ENCODE measurements at regions not wholly inside any gene's neighbourhood (a gene's known extent, or its start where the extent isn't known, plus 50 kb on each side); places are given as distances from the start of the nearest gene placed in this dataset.
A peak's percentile ranks its signal among the peaks of the same experiment; 100 is the strongest.

- DNase-seq = no peak
Observed at GRCh38 chr15:38648121-38648843, 83.7 kb upstream of the RASGRP1 start.

DNA sequence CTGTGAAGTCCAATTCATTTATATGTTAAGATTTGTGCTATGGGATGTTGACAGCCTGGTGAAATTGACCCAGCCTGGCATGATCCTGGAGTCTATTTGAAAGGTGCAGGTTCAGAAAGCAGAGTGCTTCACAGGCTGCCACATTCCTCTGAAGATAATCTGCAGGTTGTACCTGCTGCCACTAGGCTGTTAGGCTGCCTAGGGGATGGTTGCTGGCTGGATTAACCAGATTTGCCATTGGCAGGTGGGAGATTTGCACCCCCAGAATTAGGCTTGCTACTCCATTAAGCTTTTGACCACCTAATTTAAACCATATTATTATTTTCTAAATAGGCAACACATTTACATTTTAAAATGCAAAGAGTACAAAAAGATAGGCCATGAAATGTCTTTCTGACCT, 85.8 kb upstream of the RASGRP1 start:
- DNase-seq = no peak

GRCh38 chr15:38650936-38651327, 86.3 kb upstream of the RASGRP1 start:
- no peak for DNase-seq

DNA sequence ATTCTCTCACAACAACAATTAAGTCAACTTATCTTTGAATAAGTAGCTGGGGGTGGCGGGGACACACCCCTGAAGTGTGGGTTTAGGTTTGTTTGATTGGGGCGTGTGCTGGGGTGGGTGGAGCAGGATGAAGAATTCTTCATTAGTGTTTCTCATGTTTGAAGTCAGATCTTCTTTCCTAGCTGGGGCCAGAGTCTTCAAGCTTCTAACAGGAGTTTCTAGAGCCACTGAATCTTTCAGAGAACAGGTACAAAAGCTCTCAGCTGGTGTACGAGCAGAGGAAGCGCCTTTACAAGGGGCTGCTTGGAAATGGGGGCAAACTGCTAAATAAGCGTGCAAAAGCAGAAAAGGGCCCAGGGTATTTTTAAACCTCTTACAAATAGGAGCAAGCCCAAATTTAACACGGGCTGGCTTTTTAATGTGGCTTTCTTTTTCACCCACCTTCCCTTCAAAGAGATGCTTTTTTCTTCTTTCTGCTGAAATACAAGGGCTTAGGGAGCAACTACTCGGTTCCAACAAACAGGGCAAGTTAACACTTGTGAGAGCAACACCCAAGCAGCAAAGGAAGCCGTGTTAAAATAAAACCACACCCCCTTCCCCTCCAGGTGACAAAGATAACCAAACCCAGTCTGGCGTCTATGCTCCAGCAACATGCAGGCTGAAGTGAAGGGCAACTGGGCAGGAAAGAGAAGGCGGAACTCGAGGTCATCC, 86.9 kb upstream of the RASGRP1 start:
- DNase-seq = no peak

DNA sequence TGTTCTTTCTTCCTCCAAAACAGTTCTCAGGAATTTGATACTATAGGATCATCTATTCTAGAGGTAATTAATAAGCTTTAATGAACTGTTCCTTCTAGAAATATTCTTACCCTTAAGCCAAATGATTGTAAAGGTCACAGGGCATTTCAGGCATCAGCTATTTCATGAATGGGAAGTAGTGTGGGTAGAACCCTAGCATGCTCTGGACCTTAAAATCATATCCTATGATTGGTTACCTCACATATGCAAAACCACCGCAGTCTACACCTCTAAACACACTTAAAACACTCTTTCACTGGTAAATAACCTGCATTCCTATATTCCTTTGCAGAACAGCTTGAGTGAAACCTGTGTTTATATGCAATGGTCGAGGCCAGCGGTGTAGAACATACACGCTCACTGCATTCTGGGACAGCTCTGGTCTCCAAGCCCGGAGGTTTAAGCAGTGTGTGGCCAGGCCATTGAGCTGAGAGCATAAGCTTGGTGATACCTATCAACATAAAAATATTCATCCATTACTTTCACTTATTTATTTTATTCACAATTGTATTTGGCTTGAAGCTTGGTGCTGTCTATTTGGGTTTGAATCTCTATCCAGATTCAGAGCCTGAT, 87.7 kb upstream of the RASGRP1 start:
- no peak for DNase-seq

DNA sequence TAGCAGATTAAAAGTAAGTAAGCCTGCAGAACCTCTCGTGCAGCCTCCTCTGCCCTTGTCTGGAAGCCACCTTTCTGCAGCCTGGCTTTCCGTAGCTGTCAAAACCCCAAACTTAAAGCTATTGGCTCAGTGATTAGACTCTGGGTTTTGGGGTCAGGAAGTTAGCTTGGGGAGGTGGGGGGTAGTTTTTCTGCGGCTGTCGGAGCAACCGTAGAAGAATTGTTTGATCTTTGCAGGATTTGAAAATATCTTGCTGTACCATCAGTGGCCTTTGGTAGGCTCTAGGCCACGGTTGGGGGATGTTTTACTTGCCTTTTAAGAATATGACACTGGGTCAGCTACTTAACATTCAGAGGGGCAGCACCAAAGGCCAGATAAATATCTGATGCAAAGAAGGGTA, 88.4 kb upstream of the RASGRP1 start:
- DNase-seq = no peak

DNA sequence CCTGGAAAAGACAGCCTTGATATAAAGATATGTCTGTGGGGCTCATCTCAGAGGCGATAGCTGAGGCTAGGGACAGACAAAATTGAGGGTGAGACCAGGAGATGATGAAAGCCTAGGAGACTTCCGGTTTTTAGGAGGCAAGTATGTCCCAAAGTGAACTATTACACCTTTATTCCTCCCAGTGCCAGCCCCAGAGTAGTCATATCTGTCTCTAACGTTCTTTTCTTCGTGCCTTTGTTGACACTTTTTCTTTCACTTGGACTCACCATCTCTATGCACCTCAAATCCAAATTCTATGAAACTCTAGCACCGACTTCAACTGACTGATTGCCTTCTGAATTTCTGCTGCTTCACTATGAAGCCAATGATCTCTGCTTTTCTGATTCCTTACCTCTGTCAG, 93.8 kb upstream of the RASGRP1 start:
- DNase-seq = no peak

DNA sequence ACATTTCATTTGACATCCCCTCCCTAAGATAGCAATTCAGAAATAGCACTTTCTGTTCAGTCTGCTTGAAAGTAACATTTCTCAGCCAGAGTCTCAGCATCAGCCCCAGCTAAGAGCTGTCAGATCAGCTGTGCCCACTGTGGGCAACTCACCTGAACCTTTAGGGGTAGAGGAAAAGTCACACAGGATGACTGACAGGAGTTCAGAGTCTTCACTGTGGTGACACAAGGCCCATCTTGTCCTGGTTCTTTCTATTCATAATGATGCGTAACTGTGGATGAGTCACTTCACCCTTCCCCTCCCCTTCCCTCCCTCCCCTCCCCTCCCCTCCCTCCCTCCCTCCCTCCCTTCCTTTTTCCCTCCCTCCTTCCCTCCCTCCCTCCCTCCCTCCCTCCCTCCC, 96.1 kb upstream of the RASGRP1 start:
- no peak for DNase-seq

GRCh38 chr15:38662033-38662802, 97.6 kb upstream of the RASGRP1 start:
- no peak for DNase-seq

DNA sequence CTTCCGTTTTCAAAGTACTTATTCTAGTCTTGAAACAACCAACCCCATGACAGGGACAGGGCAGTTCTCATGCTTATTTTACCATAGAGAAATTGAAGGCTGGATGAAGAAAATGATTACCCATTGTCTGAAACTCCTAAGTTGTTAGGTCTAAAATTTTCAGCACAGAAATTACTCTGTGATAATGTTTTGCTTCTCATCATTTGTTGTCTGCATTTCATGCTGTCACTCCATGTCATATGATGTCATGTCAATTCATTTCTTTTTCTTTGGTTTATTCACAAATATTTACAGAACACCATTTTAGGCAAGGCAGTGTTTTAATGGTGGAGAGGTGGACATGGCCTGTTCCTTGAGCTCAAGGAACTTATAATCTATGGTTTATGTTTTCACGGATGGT, 98.2 kb upstream of the RASGRP1 start:
- DNase-seq = no peak

DNA sequence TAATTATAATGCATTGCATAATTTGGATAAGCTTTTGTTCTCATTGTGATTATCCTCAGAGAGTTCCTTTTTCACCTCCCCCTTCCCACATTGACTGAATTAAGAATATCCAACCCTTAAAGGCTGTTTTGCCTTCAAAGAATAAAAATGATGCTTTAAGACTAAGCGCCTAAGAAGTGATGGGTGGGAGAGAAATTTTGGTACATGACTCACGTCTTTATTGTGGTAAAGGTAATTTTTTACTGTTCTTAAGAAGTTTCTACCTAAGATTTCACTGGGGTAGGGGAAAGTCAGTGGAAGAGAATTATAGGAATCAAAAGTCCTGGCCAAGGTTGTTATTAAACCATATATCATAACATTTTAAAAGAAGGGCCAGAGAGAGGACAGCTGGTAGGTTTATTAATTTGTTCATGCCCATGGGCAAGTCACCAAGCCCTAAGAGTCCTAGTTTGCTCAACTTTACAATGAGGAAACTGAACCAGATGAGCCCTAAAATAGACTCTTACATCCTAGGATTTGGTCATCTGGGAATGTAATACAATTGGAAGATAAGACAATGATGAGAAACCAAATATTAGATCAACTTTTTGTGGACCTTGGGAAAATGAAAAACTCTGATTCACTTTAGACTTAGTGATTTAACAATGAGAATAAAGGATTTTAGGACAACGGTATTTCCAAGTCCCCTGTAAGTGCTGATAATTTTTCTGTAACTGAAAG, 101.1 kb upstream of the RASGRP1 start:
- DNase-seq = no peak

GRCh38 chr15:38666865-38667510, 102.4 kb upstream of the RASGRP1 start:
- DNase-seq = peak in 1 of 2 donors; percentile 4

DNA sequence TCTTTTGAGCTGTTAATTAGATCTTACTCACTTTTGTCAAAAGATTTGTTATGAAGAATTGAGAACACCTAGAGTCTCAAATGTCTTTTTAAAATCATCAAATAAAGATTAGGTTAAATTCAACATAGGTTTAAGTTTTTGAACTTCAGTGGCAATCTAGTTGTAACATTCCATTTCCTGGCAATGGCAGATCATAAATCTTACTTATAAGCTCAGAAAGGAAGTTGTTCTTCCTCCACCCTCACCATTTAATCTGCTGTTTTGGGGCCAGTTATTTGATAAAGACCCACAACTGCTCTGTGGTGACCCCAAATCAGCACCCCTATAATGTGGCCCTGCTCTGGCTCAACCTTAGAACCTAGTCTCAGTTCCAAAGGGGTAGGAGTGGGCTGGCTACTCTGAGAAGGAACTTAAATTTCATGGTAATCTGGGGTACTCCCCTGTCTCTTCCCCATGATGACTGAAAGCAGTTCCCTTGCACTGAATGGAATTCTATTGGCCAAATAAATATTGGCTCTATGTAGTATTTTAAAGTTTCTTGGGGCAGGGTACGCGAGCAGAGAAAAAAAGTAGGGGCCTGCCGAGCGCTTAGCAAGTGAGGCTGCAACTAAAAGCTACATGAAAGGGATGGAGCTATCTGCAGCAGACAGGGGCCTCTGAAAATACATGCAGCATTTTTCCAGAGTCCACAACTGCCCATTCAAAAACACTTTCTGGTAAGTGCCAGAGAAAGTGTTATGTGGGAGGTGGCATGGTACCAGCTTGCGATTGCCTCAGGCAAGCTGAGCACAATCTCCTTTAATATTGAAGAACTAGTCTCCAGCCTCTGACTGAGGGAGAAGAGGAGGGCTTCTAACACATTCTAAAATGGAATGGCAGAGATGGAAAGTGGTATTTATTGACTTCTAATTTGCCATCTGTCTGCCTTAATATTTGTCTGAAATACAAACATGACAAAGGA, 103.6 kb upstream of the RASGRP1 start:
- no peak for DNase-seq

GRCh38 chr15:38668898-38669391, 104.3 kb upstream of the RASGRP1 start:
- no peak for DNase-seq

DNA sequence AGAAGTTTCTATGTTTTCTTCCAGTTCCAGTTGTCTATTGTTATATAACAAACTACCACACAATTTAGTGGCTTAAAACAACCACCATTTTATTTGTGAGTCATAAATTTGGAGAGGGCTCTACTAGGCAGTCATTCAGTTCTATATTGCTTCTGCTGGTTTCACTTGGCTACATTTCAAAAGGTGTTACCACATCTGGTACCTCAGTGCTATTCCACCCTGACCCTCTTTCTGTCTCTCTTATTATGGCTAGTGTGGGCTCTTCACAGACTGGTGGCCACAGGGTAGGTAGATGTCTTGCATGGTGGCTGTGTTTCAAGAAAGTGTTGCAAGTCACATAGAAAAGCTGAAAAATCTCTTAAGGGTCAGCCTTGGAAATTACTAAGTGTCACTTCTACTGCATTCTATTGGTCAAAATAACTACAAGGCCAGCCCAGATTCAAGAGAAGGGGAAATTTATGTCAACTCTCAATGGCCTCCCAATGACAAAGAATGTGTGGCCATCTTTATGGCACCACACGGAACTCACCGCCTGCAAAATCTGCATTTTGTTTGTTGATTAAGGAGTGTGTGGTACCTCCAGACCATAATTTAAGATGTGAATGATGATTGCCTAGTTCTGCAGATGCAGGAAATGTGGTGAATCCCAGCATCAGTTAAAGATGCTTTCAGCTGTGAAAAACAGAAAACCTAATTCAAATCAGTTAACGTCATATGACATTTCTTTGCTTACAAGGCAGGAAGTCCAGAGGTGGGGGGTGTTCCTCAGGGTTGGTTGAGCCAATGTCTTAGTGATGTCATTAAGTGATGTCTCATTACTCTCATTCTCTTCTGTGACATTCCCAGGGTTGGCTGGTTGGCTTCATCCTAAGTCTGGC, 105.8 kb upstream of the RASGRP1 start:
- DNase-seq = no peak

DNA sequence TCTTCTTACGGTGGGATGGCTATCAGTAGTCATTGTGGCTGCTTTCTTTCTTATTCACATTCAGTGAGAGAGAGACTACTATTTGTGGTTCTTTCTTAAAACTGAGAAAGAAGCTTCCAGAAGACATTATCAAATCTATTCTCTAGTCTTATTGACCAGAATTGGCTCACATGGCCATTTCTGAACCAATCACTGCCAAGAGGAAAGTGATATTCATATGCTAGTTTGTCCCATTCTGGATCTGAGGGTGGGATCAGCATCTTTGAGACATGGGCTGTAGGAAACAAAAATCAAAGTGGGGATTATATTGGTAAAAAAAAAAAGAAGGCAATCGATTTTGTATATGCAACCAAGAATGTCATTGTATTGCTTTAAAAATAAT, 106.4 kb upstream of the RASGRP1 start:
- no peak for DNase-seq

- peak in 1 of 2 donors; percentile 31 for DNase-seq
Observed at GRCh38 chr15:38671675-38672254, 107.2 kb upstream of the RASGRP1 start.

DNA sequence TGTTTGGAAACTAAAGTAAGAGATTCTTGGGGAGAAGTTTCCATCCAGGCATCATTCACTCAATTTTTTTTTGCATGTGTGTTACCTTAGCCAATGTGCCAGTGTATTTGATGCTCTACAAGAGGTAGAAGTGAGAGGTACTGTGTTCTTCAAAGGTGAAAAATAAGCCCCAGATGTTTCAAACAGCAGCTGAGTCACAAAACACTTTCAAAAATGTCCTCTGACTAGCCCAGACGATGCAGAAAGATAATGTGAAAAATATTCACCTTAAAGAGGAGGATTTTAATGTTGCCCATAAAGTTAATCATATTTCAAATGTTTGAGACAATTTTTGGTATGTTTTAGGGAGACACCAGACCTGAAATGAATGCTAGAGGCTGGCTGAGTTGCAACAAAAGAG, 107.7 kb upstream of the RASGRP1 start:
- DNase-seq = no peak
